ENCODE measurements at regions not wholly inside any gene's neighbourhood (a gene's known extent, or its start where the extent isn't known, plus 50 kb on each side); places are given as distances from the start of the nearest gene placed in this dataset.

- no peak for TF ChIP-seq GTF2F1 (IDR thresholded peaks at IDR 0.05; ENCODE audit: borderline replicate concordance, low read depth, low read length)
- TF ChIP-seq, protein P1, sequence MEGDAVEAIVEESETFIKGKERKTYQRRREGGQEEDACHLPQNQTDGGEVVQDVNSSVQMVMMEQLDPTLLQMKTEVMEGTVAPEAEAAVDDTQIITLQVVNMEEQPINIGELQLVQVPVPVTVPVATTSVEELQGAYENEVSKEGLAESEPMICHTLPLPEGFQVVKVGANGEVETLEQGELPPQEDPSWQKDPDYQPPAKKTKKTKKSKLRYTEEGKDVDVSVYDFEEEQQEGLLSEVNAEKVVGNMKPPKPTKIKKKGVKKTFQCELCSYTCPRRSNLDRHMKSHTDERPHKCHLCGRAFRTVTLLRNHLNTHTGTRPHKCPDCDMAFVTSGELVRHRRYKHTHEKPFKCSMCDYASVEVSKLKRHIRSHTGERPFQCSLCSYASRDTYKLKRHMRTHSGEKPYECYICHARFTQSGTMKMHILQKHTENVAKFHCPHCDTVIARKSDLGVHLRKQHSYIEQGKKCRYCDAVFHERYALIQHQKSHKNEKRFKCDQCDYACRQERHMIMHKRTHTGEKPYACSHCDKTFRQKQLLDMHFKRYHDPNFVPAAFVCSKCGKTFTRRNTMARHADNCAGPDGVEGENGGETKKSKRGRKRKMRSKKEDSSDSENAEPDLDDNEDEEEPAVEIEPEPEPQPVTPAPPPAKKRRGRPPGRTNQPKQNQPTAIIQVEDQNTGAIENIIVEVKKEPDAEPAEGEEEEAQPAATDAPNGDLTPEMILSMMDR (IDR thresholded peaks at IDR 0.05; ENCODE audit: control extremely low read depth in 1 of 3, insufficient read depth in 1 of 3, low read depth in 1 of 3, low read length in 3 of 3): peak; percentile 43 to 50 (median 48)
- no peak for TF ChIP-seq CEBPB (IDR thresholded peaks at IDR 0.05; ENCODE audit: low read depth, low read length)
- no peak for TF ChIP-seq MAFK (IDR thresholded peaks at IDR 0.05; ENCODE audit: low read depth, low read length)
- TF ChIP-seq POLR2AphosphoS5 (IDR thresholded peaks at IDR 0.05; ENCODE audit: low read depth, low read length): no peak
- no peak for TF ChIP-seq KDM5A (IDR thresholded peaks at IDR 0.05; ENCODE audit: low read length)
- no peak for TF ChIP-seq SIX5 (IDR thresholded peaks at IDR 0.05; ENCODE audit: low read depth, low read length)
- no peak for TF ChIP-seq YY1 (IDR thresholded peaks at IDR 0.05; ENCODE audit: low read depth, low read length)
- TF ChIP-seq CHD2 (IDR thresholded peaks at IDR 0.05; ENCODE audit: low read length): no peak
- TF ChIP-seq CREB1 (IDR thresholded peaks at IDR 0.05): no peak
- TF ChIP-seq MAX (IDR thresholded peaks at IDR 0.05): no peak
Measured at GRCh38 chr2:64939332-64939917, 49.8 kb upstream of the SLC1A4 start.

Data from H1 (cell line).